ENCODE measurements at regions not wholly inside any gene's neighbourhood (a gene's known extent, or its start where the extent isn't known, plus 50 kb on each side); places are given as distances from the start of the nearest gene placed in this dataset.
"Not testable (repeated sequence)": the region's sequence is repeated elsewhere in the genome, so short reads cannot be mapped to it uniquely, and the experiment has no call there.

GRCh38 chr6:164602415-164602814, 707.0 kb downstream of the C6orf118 start:
- H3K9me3 ChIP-seq (ENCODE audit: control insufficient read depth in 1 of 2, insufficient read depth in 1 of 2, low read depth in 1 of 2, low read length in 2 of 2); RAD21 ChIA-PET (ENCODE audit: low non-redundant PET in 1 of 2, low total read pairs in 2 of 2, uncharacterized antibody in 2 of 2, unreplicated experiment in 2 of 2); H3K4me3 ChIP-seq (replicated peaks in 1 of 2; ENCODE audit: low read depth in 1 of 2, low read length in 2 of 2); POLR2A ChIA-PET; H3K4me1 ChIP-seq (ENCODE audit: control insufficient read depth in 1 of 2, insufficient read depth in 2 of 2, low read length in 2 of 2); H3K27ac ChIP-seq (ENCODE audit: low read depth, low read length); H3K79me2 ChIP-seq (ENCODE audit: insufficient read depth, low read length); H3K9me2 ChIP-seq (ENCODE audit: insufficient read depth); CTCF ChIA-PET; DNase-seq (ENCODE audit: low read depth, low spot score); H3K36me3 ChIP-seq (ENCODE audit: control insufficient read depth in 1 of 2, insufficient read depth in 2 of 2, low read length in 2 of 2); H3K9ac ChIP-seq (ENCODE audit: low read length); H4K20me1 ChIP-seq (ENCODE audit: insufficient read depth); intact Hi-C loops (cut with micrococcal nuclease); H3K27me3 ChIP-seq (ENCODE audit: insufficient read depth, low read length); BruUV-seq (replicated peaks); H3K4me2 ChIP-seq (ENCODE audit: low read length); ATAC-seq; H2AFZ ChIP-seq (ENCODE audit: low read depth, low read length, poor library complexity, severe bottlenecking): not testable (repeated sequence)

DNA sequence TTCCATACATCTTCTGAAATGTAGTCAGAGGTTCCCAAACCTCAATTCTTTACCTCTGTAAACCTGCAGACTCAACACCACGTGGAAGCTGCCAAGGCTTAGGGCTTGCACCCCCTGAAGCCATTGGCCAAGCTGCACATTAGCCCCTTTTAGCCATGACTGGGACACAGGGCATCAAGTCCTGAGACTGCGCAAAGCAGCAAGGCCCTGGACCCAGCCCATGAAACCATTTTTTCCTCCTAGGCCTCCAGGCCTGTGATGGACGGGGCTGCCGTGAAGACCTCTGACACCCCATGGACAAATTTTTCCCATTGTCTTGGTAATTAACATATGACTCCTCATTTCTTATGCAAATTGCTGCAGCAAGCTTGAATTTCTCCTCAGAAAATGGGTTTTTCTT, 727.8 kb downstream of the C6orf118 start:
- Histone ChIP-seq H3K79me2 (ENCODE audit: insufficient read depth, low read length) (no peaks in the 10 kb centered on the region), H3K4me1 (ENCODE audit: control insufficient read depth in 1 of 2, insufficient read depth in 2 of 2, low read length in 2 of 2) (no peaks in the 10 kb centered on the region), H4K20me1 (ENCODE audit: insufficient read depth) (no peaks in the 10 kb centered on the region), H3K9me2 (ENCODE audit: insufficient read depth) (no peaks in the 10 kb centered on the region), H3K9ac (ENCODE audit: low read length) (no peak overlapping the region), H3K9me3 (ENCODE audit: control insufficient read depth in 1 of 2, insufficient read depth in 1 of 2, low read depth in 1 of 2, low read length in 2 of 2) (peaks cover 3 to 11% of the 10 kb centered on the region in 2 experiments; a peak in 2 of 4 replicates), H3K4me2 (ENCODE audit: low read length) (no peak overlapping the region), H3K36me3 (ENCODE audit: control insufficient read depth in 1 of 2, insufficient read depth in 2 of 2, low read length in 2 of 2) (no peaks in the 10 kb centered on the region), H3K4me3 (replicated peaks in 1 of 2; ENCODE audit: low read depth in 1 of 2, low read length in 2 of 2) (no peak overlapping the region), H2AFZ (ENCODE audit: low read depth, low read length, poor library complexity, severe bottlenecking) (no peak overlapping the region), H3K27me3 (ENCODE audit: insufficient read depth, low read length) (no peaks in the 10 kb centered on the region), H3K27ac (ENCODE audit: low read depth, low read length) (no peak overlapping the region)
- POLR2A ChIA-PET: no interaction called here
- no TSS peak for BruUV-seq (replicated peaks)
- ATAC-seq (no peak), DNase-seq (ENCODE audit: low read depth, low spot score) (no peak)
- RAD21 ChIA-PET (ENCODE audit: low non-redundant PET in 1 of 2, low total read pairs in 2 of 2, uncharacterized antibody in 2 of 2, unreplicated experiment in 2 of 2): no interaction called here
- TF ChIP-seq EZH2 (IDR thresholded peaks at IDR 0.05) (no peak), EGR1 (IDR thresholded peaks at IDR 0.05; ENCODE audit: low read depth) (no peak), SIN3A (IDR thresholded peaks at IDR 0.05; ENCODE audit: low read depth) (no peak), ZFX (IDR thresholded peaks at IDR 0.05) (no peak), ATF3 (IDR thresholded peaks at IDR 0.05) (no peak), CBX3 (IDR thresholded peaks at IDR 0.05; ENCODE audit: low read depth) (no peak), ELF1 (IDR thresholded peaks at IDR 0.05; ENCODE audit: borderline replicate concordance, low read depth) (no peak), ZNF274 (IDR thresholded peaks at IDR 0.05; ENCODE audit: low read depth, low read length) (no peak), CEBPB (IDR thresholded peaks at IDR 0.05; ENCODE audit: low read depth) (no peak), RAD21 (IDR thresholded peaks at IDR 0.05; ENCODE audit: low read depth) (no peak), YY1 (IDR thresholded peaks at IDR 0.05; ENCODE audit: extremely low read depth, insufficient replicate concordance, low read depth, low read length) (no peak), POLR2AphosphoS5 (IDR thresholded peaks at IDR 0.05; ENCODE audit: low read depth, low read length) (no peak)
- intact Hi-C loops (cut with micrococcal nuclease): no loop called here
- CTCF ChIA-PET: no interaction called here
